Aorta (tissue), 5 donors: ENCODE measurements at regions not wholly inside any gene's neighbourhood (a gene's known extent, or its start where the extent isn't known, plus 50 kb on each side); places are given as distances from the start of the nearest gene placed in this dataset.
A peak's percentile ranks its signal among the peaks of the same experiment; 100 is the strongest.

Experiments
- ATAC-seq: fragments of 200-7000 bp; cut with Tn5 transposase; one replicate; pipeline ENCODE4 v1.9.1; 2022; ENCODE audit warnings: moderate library complexity; ENCODE audit not compliant: low FRiP score
- DNase-seq, 2 donors: peaks; one replicate each; pipeline ENCODE4 v3.0.0-alpha.2; 2020
- H3K27ac ChIP-seq, 2 donors: one replicate each; pipeline ENCODE4 v1.5.1; 2013; ENCODE audit warnings: low read length in 2 of 2, mild to moderate bottlenecking in 2 of 2, moderate library complexity in 2 of 2, control low read depth in 1 of 2, inconsistent platforms in 1 of 2, low read depth in 1 of 2
- H3K27me3 ChIP-seq, 2 donors: one replicate each; pipeline ENCODE4 v1.6.1; 2013; ENCODE audit warnings: control low read depth in 1 of 2, low read length in 1 of 2, mild to moderate bottlenecking in 1 of 2, moderate library complexity in 1 of 2; ENCODE audit not compliant: insufficient read depth in 2 of 2, control insufficient read depth in 1 of 2
- H3K36me3 ChIP-seq, 2 donors: one replicate each; pipeline ENCODE4 v1.6.1; 2013; ENCODE audit warnings: control low read depth in 1 of 2, low read length in 1 of 2, mild to moderate bottlenecking in 1 of 2; ENCODE audit not compliant: insufficient read depth in 2 of 2, control insufficient read depth in 1 of 2
- H3K4me1 ChIP-seq, 2 donors: one replicate each; pipeline ENCODE4 v1.6.1; 2013; ENCODE audit warnings: low read length in 2 of 2, control low read depth in 1 of 2, mild to moderate bottlenecking in 1 of 2, moderate library complexity in 1 of 2; ENCODE audit not compliant: insufficient read depth in 2 of 2, control insufficient read depth in 1 of 2
- H3K4me3 ChIP-seq, 2 donors: one replicate each; pipeline ENCODE4 v1.5.1; 2013; ENCODE audit warnings: low read length in 2 of 2, control low read depth in 1 of 2, mild to moderate bottlenecking in 1 of 2
- H3K9me3 ChIP-seq: one replicate; pipeline ENCODE4 v1.6.1; 2013; ENCODE audit warnings: mild to moderate bottlenecking, low read length; ENCODE audit not compliant: control insufficient read depth
- WGBS, 2 donors: extraction: QIAGEN DNeasy Blood & Tissue Kit; methylation state at CpG; one replicate each; pipeline ENCODE4 v1.1.7; 2013; 5-methylcytosine and 5-hydroxymethylcytosine counted together
- intact Hi-C, 2 donors: fragments of 100-400 bp; cut with DNase I; formaldehyde crosslinking; loops; one replicate each; pipeline versions ENCODE4 v1.14.2 to v1.15.0; 2022
- donor health status: healthy with polysubstance abuse.
- donor health status: Bipolar disorder and iron deficiency.
- donor health status: DM: no; HTN: no; CAD: no.
- donor health status: DM: no; HTN: no; CAD: no.
- donor health status: DM: yes; HTN: yes; CAD: no.

DNA sequence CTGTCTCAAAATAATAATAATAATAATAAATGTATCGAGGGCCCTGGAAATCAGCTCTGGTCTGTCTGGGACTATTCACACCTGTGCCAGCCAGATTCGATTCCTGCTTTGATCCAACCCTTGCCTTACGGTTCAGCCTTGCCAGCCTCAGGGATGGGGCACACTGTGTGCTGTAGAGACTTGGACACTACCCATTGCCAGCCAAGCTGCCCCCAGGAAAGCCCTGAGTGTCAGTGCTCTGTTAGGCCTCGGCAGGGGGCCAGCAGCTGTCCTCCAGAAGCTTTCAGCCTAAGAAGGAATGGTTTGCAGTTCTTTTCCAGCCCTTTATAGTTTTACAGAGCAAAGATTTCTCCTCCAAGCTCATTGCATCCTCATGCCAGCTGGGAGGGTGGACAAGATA lies 96.2 kb upstream of the RUNX3 start:
- intact Hi-C loops, result no loop called here
- ATAC-seq (no peak), DNase-seq (no peak)
- no peaks in the 10 kb centered on the region for H3K4me1 ChIP-seq
- H3K4me3 ChIP-seq, result no peak overlapping the region
- H3K36me3 ChIP-seq, result no peaks in the 10 kb centered on the region
- H3K9me3 ChIP-seq, result no peaks in the 10 kb centered on the region
- H3K27ac ChIP-seq, result no peak overlapping the region
- H3K27me3 ChIP-seq, result no peaks in the 10 kb centered on the region
- 86 to 93% methylated on average over 4 of the region's 4 CpGs for WGBS, 2 donors

DNA sequence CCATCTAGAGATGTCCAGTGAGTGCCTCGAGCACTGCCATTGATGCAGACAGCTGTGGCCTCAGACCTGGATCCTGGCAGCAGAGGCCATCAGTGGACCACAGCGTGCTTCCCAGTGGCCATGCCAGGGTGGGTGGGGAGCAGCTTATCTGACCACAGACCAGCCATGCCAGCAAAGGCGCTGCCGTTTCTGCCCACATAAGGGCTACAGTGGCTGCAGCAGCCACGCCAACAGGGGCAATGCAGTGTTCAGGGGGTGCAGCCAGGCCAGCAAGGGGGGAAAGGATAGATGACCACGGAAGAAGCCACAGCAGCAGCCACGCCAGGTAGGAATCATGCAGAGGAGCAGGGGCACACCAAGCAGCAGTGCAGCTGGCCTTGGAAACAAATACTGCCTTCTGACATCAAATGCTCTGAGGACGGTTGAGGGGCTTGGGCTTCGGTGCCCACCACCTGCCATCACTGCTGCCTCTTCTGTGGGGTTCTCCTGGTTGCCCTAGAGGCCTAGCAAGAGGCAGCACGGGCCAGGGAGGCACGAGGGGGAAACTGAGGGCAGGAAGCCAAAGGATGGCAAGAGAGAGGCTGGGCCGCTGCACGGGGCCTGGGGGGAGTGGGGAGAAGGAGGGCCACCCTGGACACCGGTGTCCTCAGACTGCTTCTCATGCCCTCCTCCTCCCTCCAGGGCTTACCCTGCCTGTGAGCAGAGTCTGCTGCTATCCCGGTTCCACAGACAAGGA lies 94.7 kb upstream of the RUNX3 start:
- no peak for ATAC-seq
- no peaks in the 10 kb centered on the region for H3K4me1 ChIP-seq

DNA sequence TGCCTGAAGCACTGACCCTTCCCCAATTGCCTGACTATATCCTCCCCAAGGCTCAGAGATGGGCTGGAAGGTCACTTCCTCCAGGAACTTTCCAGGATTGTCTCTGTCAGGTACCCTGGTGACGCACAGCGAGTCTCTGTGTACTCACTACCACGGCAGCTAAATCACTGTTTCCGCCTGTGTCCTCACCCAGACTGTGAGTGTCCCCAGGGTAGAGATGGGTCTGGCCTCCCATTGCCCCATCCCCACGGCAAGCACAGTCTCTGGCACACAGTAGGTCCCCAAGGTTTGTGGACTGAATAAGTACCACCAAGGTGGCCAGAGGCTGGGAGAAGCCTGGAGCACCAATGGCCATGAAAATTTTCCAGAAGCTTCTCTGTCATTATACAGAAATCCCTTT lies 93.8 kb upstream of the RUNX3 start:
- WGBS, 2 donors, result 94 to 97% methylated on average over 5 of the region's 5 CpGs
- Histone ChIP-seq H3K9me3 (no peaks in the 10 kb centered on the region), H3K27ac (no peak overlapping the region), H3K4me1 (no peaks in the 10 kb centered on the region), H3K27me3 (no peaks in the 10 kb centered on the region), H3K4me3 (no peak overlapping the region), H3K36me3 (no peaks in the 10 kb centered on the region)
- no peak for DNase-seq
- intact Hi-C loops, result no loop called here
- ATAC-seq, result no peak

More for the DNA sequence above, 94.7 kb upstream of the RUNX3 start:
- no peak overlapping the region for H3K4me3 ChIP-seq
- intact Hi-C loops, result no loop called here
- no peaks in the 10 kb centered on the region for H3K9me3 ChIP-seq
- DNase-seq, result no peak
- 81 to 82% methylated on average over 15 of the region's 15 CpGs for WGBS, 2 donors
- H3K27me3 ChIP-seq, result no peaks in the 10 kb centered on the region
- H3K27ac ChIP-seq, result no peak overlapping the region
- no peaks in the 10 kb centered on the region for H3K36me3 ChIP-seq

- no peak overlapping the region for H3K4me3 ChIP-seq
- no peak overlapping the region for H3K27ac ChIP-seq
- H3K9me3 ChIP-seq, result no peaks in the 10 kb centered on the region
- DNase-seq (no peak), ATAC-seq (no peak)
- intact Hi-C loops, result no loop called here
- no peaks in the 10 kb centered on the region for H3K36me3 ChIP-seq
- 87 to 88% methylated on average over 6 of the region's 6 CpGs for WGBS, 2 donors
- no peaks in the 10 kb centered on the region for H3K27me3 ChIP-seq
- no peaks in the 10 kb centered on the region for H3K4me1 ChIP-seq
These were observed 93.1 kb upstream of the RUNX3 start for GRCh38 chr1:25023190-25023578.

- H3K9me3 ChIP-seq, result no peaks in the 10 kb centered on the region
- no peak overlapping the region for H3K4me3 ChIP-seq
- no peaks in the 10 kb centered on the region for H3K4me1 ChIP-seq
- ATAC-seq (peak; percentile 60), DNase-seq (peak; percentile 82 to 87)
- WGBS, 2 donors, result 28 to 39% methylated on average over 16 to 20 of the region's 20 CpGs
- intact Hi-C loops, result no loop called here
- H3K27me3 ChIP-seq, result no peaks in the 10 kb centered on the region
- H3K27ac ChIP-seq, result no peak overlapping the region
- no peaks in the 10 kb centered on the region for H3K36me3 ChIP-seq
These were observed 92.5 kb upstream of the RUNX3 start for GRCh38 chr1:25022361-25023189.

DNA sequence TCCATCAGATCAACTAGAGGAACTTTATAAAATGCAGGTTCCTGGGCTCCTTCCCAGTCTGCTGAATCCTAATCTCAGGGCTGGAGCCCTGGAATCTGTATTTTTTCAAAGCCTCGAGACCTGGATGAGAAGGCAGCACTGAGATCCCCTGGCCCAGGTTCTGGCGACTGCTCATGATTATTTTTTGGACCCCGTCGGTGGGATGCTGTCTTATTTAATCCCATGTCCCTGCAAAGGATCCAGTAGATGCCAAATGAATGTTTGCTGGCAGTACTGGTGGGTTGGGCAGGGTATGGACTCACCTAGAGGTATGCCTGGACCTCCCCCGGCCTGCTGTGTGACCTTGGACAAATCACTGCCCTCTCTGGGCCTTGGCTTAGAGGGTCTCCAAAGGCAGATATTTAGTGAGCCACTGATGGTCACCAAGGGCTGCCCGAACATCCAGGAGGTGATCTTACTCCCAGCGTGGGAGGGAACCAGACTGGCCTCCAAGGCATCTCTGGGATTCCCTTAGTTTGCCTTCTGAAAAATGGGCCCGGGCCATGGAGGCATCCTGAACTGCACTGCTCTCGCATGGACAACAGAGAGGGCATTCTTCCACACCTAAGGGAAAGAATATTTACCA lies 91.6 kb upstream of the RUNX3 start:
- no peak overlapping the region for H3K4me3 ChIP-seq
- ATAC-seq, result no peak
- no peaks in the 10 kb centered on the region for H3K9me3 ChIP-seq
- H3K27ac ChIP-seq, result no peak overlapping the region
- no peaks in the 10 kb centered on the region for H3K4me1 ChIP-seq
- intact Hi-C loops, result no loop called here
- 88% methylated on average over 9 of the region's 9 CpGs for WGBS, 2 donors
- H3K27me3 ChIP-seq, result no peaks in the 10 kb centered on the region
- DNase-seq, result no peak
- no peaks in the 10 kb centered on the region for H3K36me3 ChIP-seq

DNA sequence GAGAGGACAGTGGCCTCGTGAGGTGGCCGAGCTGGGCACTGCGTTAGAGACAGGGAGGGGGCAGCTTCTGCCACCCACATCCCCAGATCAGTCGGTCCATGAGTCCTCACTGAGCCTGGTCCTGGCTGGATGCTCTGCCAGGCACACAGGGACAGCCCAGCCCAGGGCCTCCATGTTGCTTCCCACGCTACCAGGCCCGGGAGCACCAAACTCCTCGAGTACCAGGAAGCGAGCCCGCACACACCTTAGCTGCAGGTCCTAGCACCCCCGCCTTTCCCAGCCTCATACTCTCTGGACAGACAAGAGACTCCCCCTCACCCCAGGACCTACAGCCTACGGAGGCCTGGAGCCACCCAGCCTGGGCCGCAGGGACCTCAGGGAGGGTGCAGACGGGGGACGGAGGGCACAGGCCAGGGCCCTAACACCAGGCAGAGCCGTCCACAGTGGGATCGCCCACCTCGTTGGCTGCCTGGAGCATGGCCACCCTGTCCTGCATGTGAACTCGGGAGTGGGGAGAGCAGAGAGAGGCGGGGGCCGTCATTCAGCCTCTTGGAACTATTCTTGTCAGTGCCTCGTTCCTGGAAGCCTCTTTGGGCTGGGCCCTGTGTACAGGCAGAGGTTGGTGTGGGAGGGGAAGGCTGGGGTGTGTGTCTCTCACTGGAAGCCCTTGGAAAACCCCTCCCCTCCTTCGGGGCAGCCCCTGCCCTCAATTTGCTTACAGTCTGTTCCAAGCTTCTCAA lies 90.9 kb upstream of the RUNX3 start:
- ATAC-seq (no peak), DNase-seq (no peak)
- Histone ChIP-seq H3K36me3 (no peaks in the 10 kb centered on the region), H3K27me3 (no peaks in the 10 kb centered on the region), H3K9me3 (no peaks in the 10 kb centered on the region), H3K27ac (no peak overlapping the region), H3K4me1 (no peaks in the 10 kb centered on the region), H3K4me3 (no peak overlapping the region)
- intact Hi-C loops, result no loop called here
- WGBS, 2 donors, result 81 to 84% methylated on average over 22 of the region's 22 CpGs

- Histone ChIP-seq H3K27me3 (peaks cover 0 to 2% of the 10 kb centered on the region in 2 donors), H3K9me3 (no peaks in the 10 kb centered on the region), H3K4me1 (no peaks in the 10 kb centered on the region), H3K27ac (no peak overlapping the region), H3K36me3 (no peaks in the 10 kb centered on the region), H3K4me3 (no peak overlapping the region)
- ATAC-seq (no peak), DNase-seq (no peak)
- 87% methylated on average over 15 of the region's 15 CpGs for WGBS, 2 donors
- intact Hi-C loops, result no loop called here
These were observed 90.2 kb upstream of the RUNX3 start for GRCh38 chr1:25020173-25020845.
